Adrenal gland (tissue), 9 donors: ENCODE measurements at regions not wholly inside any gene's neighbourhood (a gene's known extent, or its start where the extent isn't known, plus 50 kb on each side); places are given as distances from the start of the nearest gene placed in this dataset.

ENCODE experiments used
- DNase-seq, 7 donors: peaks; one replicate each; pipeline ENCODE4 v3.0.0-alpha.2; 2019 to 2020
- H3K27ac ChIP-seq, 5 donors: fragments of 200-600 bp; sonication (generic) in 4 of 5; 1 replicate in 3 of 5; 2 replicates in 2 of 5; pipeline versions ENCODE4 v1.5.1 to v1.8.0; 2016 to 2020; ENCODE audit warnings: mild to moderate bottlenecking in 1 of 5
- H3K27me3 ChIP-seq: fragments of 200-600 bp; 2 replicates; pipeline ENCODE4 v1.8.0; 2021
- H3K36me3 ChIP-seq, 2 donors: fragments of 200-600 bp; replicated peaks in 1 of 2; 1 replicate in 1 of 2; 2 replicates in 1 of 2; pipeline versions ENCODE4 v1.5.1 to v1.8.0; 2018 to 2022
- H3K4me1 ChIP-seq, 2 donors: fragments of 200-600 bp; replicated peaks in 1 of 2; 1 replicate in 1 of 2; 2 replicates in 1 of 2; pipeline versions ENCODE4 v1.5.1 to v1.8.0; 2018 to 2021
- H3K4me3 ChIP-seq, 4 donors: fragments of 200-600 bp; sonication (generic) in 3 of 4; one replicate each; pipeline ENCODE4 v1.5.1; 2016 to 2018
- H3K9me3 ChIP-seq, 3 donors: fragments of 200-600 bp; sonication (generic) in 1 of 3; replicated peaks in 1 of 3; 1 replicate in 2 of 3; 2 replicates in 1 of 3; pipeline versions ENCODE4 v1.5.1 to v1.8.0; 2016 to 2021
- CTCF ChIP-seq, 6 experiments: fragments of 450-650 bp in 4 of 6; fragments of 200-600 bp in 2 of 6; sonication (generic) in 1 of 6; IDR thresholded peaks; 1 replicate in 5 of 6; 2 replicates in 1 of 6; pipeline versions ENCODE4 v1.5.1 to v1.8.0; 2016 to 2021; ENCODE audit warnings: antibody characterized with exemption in 6 of 6, mild to moderate bottlenecking in 2 of 6, moderate library complexity in 1 of 6
- POLR2A ChIP-seq, 2 donors: fragments of 450-650 bp; IDR thresholded peaks; one replicate each; pipeline ENCODE4 v1.6.1; 2017; ENCODE audit warnings: antibody characterized with exemption in 2 of 2, mild to moderate bottlenecking in 2 of 2, moderate library complexity in 1 of 2
- WGBS, 4 donors: extraction: QIAGEN DNeasy Blood & Tissue Kit in 2 of 4; methylation state at CpG; one replicate each; pipeline versions ENCODE4 v1.1.5 to v1.1.7; 2013 to 2017; 5-methylcytosine and 5-hydroxymethylcytosine counted together
- intact Hi-C, 2 donors: fragments of 100-400 bp; cut with DNase I; formaldehyde crosslinking; loops; one replicate each; pipeline versions ENCODE4 v1.14.1 to v1.15.0; 2022 to 2023
- donor health status: healthy with polysubstance abuse.
- donor health status: Bipolar disorder and iron deficiency.
- donor health status: DM: yes; HTN: yes; CAD: no.
- donor health status: DM: no; HTN: no; CAD: no.
- donor health status: DM: no; HTN: no; CAD: no.

- TF ChIP-seq CTCF (IDR thresholded peaks at IDR 0.05) (no peak), POLR2A (IDR thresholded peaks at IDR 0.05) (no peak)
- no peak for DNase-seq
- H3K9me3 ChIP-seq: no peaks in the 10 kb centered on the region
- intact Hi-C loops: no loop called here
- H3K27me3 ChIP-seq: no peaks in the 10 kb centered on the region
- H3K4me1 ChIP-seq: no peaks in the 10 kb centered on the region
- no peak overlapping the region for H3K4me3 ChIP-seq
- no peak overlapping the region for H3K27ac ChIP-seq
- no peaks in the 10 kb centered on the region for H3K36me3 ChIP-seq
Observed at GRCh38 chr1:55746710-55747109, 531.5 kb upstream of the USP24 start.

- Histone ChIP-seq H3K9me3 (no peaks in the 10 kb centered on the region), H3K36me3 (no peaks in the 10 kb centered on the region), H3K27ac (no peak overlapping the region), H3K4me1 (no peaks in the 10 kb centered on the region), H3K4me3 (no peak overlapping the region), H3K27me3 (no peaks in the 10 kb centered on the region)
- WGBS, 4 donors: 50 to 69% (median 56%) methylated on average over 1 of the region's 1 CpG
- intact Hi-C loops: no loop called here
- TF ChIP-seq CTCF (IDR thresholded peaks at IDR 0.05): no peak
- no peak for TF ChIP-seq POLR2A (IDR thresholded peaks at IDR 0.05)
- DNase-seq: no peak
Observed at GRCh38 chr1:55741516-55741915, 526.4 kb upstream of the USP24 start.

- no peaks in the 10 kb centered on the region for H3K9me3 ChIP-seq
- H3K4me1 ChIP-seq: no peaks in the 10 kb centered on the region
- no peak overlapping the region for H3K4me3 ChIP-seq
- DNase-seq: no peak
- TF ChIP-seq CTCF (IDR thresholded peaks at IDR 0.05) (no peak), POLR2A (IDR thresholded peaks at IDR 0.05) (no peak)
- H3K36me3 ChIP-seq: no peaks in the 10 kb centered on the region
- intact Hi-C loops: no loop called here
- no peaks in the 10 kb centered on the region for H3K27me3 ChIP-seq
- H3K27ac ChIP-seq: no peak overlapping the region
Observed at GRCh38 chr1:55735106-55735505, 519.9 kb upstream of the USP24 start.

GRCh38 chr1:55726994-55727393 lies 511.8 kb upstream of the USP24 start:
- 62 to 79% (median 72%) methylated on average over 3 of the region's 3 CpGs for WGBS, 4 donors
- Histone ChIP-seq H3K4me1 (no peaks in the 10 kb centered on the region), H3K4me3 (no peak overlapping the region), H3K36me3 (no peaks in the 10 kb centered on the region), H3K27me3 (no peaks in the 10 kb centered on the region), H3K9me3 (no peaks in the 10 kb centered on the region), H3K27ac (no peak overlapping the region)
- DNase-seq: no peak
- TF ChIP-seq POLR2A (IDR thresholded peaks at IDR 0.05) (no peak), CTCF (IDR thresholded peaks at IDR 0.05) (no peak)
- intact Hi-C loops: no loop called here
